GM12892 (cell line): ENCODE measurements at regions not wholly inside any gene's neighbourhood (a gene's known extent, or its start where the extent isn't known, plus 50 kb on each side); places are given as distances from the start of the nearest gene placed in this dataset.

Experiments
- POLR2A ChIP-seq: IDR thresholded peaks from 2 replicates; pipeline ENCODE4 v1.6.1; 2011; ENCODE audit warnings: low read depth, low read length, control low read depth
- POLR2AphosphoS5 ChIP-seq: IDR thresholded peaks from 2 replicates; pipeline ENCODE4 v1.6.1; 2011; ENCODE audit warnings: low read depth, low read length, control low read depth
- TAF1 ChIP-seq: IDR thresholded peaks from 2 replicates; pipeline ENCODE4 v1.6.1; 2011; ENCODE audit warnings: low read depth, mild to moderate bottlenecking, control low read depth, low read length, borderline replicate concordance

DNA sequence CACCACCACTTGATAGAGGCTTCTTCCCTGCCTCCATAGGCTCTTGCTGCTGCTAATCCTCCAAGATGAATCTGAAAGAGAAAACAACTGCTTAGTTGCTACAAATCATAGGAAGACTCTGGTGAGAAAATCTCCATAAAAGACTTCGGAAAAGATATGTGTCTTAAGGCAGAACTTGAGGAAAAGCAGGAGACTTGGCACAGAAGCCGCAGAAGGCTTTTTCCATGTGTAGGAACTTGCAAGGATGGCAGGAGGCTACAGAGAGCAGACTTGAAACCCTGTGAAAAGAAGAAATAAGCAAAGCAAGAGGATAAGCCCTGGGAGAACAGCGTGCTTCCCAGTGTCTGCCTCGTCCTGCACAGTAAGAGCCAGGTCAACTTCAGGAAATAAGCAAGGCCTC, 128.2 kb upstream of the NDUFV2 start:
- TF ChIP-seq POLR2A = no peak
- no peak for TF ChIP-seq POLR2AphosphoS5
- no peak for TF ChIP-seq TAF1
